Stimulated activated CD4-positive, alpha-beta T cell treated with anti-CD3 and anti-CD28 coated beads, Interleukin-1b, Interleukin-23, amount 100 ng/mL, for 24 hours (primary cell): ENCODE measurements at regions not wholly inside any gene's neighbourhood (a gene's known extent, or its start where the extent isn't known, plus 50 kb on each side); places are given as distances from the start of the nearest gene placed in this dataset.
"Not testable (repeated sequence)": the region's sequence is repeated elsewhere in the genome, so short reads cannot be mapped to it uniquely, and the experiment has no call there.

Experiments
- DNase-seq, 4 experiments: peaks; one replicate each; pipeline ENCODE4 v3.0.0-alpha.2; 2020; ENCODE audit warnings: low read depth in 4 of 4, low spot score in 1 of 4

GRCh38 chr20:51306081-51306480, 236.4 kb downstream of the NFATC2 start:
- DNase-seq, result no peak

DNA sequence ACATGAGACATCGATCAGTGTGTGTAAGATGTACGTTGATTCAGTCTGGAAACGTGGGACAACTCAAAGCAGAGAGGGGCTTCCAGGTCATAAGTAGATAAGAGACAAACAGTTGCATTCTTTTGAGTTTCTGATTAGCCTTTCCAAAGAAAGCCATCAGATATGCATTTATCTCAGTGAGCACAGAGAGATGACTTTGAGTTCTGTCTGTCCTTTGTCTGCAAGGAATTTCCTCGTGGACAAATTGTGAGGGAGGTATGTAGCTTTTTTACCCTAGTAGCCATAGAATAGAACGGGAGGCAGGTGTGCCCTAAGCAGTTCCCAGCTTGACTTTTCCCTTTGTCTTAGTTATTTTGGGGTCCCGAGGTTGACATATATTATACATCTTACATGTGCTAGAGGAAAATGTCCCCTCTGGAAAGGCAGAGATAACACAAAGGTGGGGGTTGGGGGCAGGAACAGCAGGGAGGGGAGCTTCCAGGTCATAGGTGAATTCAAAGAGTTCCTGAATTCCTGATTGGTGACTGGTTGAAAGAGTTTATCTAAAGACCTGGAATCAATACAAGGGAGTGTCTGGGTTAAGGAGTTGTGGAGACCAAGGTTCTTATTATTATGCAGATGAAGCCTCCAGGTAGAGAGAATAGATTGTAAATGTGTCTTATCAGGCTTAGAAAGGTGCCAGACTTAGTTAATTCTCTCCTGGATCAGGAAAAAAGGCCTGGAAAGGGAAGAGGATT, 237.0 kb downstream of the NFATC2 start:
- DNase-seq, result no peak

DNA sequence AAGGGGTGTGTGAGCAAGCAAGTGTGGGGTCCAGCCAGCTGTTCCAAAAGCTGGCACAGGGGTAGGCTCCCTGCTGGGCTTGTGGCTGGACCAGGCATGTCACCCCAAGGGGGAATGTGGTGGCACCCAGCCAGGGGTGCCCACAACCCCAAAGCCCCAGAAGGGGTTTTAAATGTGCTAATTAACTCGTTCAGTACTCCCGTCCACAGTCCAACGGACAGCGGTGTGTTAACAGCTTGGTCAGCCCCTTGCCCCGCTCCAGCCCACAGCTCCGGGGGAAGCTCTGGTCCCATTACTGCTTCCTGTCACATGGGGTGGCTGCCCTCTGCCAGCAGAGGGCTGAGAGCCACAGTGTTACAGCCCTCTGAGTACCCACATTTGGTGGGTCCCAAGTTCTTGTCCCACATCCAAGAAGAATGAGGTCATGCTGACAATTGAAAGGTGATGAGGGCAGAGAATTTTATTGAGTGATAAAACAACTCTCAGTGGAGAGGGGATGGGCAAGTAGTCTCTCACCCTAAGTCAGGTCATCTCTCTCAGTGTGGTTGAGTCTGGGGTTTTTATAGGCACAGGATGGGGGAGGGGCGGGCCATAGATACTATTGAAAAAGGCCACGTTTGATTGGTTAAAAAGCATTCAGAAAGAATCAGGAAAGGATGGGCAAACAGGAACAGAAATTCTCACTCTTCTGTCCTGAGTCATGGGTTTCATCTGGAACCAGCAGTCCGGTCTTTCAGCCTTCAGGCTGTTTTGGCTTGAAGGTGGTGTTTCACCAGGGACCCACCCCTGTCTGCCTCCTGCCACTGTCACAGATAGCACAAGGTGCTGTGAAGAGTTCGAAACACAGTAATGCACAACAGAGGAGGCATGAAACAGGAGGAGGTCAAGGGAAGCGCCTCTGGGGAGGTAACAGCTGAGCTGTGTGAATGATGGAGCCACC, 238.5 kb downstream of the NFATC2 start:
- DNase-seq, result no peak

DNA sequence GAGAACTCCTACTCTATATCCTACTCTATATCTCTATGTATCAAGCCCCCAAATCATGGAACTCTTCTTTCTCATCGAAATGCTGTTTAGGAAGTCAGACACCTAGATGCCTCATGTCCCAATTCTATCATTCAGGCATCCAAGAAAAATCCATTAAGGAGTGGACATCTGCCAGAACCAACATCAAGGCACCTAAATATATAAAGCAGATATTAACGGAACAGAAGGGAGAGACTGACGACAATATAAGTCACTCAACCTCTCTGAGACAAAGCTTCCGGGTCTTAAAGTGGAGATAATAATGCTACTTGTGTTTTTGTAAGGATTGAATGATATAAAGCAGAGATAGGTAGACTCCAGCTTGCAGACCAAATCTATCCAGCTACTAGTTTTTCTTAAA, 241.5 kb downstream of the NFATC2 start:
- DNase-seq, result no peak

DNA sequence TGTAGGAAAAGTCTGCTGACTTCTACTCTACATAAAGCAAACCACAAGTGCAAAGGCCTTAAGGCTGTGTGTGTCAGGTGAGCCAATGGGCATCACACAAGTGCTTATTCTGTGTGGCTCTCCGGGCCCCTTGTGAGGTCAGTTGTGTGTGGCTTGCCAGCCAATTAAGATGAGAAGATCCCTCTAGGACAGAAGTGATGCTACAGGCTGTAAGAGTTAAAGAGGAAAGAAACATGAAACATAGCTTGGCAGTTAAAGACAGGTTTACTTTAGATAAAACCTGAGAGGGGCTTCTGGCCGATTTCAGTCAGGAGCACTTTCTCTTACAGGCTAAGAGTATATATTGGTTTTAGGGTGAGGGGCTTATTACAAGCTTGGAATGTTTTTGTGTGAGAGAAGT, 242.4 kb downstream of the NFATC2 start:
- DNase-seq, result no peak

GRCh38 chr20:51299413-51299812, 243.1 kb downstream of the NFATC2 start:
- DNase-seq, result no peak

- no peak for DNase-seq
These were observed 244.3 kb downstream of the NFATC2 start for GRCh38 chr20:51298141-51298749.

DNA sequence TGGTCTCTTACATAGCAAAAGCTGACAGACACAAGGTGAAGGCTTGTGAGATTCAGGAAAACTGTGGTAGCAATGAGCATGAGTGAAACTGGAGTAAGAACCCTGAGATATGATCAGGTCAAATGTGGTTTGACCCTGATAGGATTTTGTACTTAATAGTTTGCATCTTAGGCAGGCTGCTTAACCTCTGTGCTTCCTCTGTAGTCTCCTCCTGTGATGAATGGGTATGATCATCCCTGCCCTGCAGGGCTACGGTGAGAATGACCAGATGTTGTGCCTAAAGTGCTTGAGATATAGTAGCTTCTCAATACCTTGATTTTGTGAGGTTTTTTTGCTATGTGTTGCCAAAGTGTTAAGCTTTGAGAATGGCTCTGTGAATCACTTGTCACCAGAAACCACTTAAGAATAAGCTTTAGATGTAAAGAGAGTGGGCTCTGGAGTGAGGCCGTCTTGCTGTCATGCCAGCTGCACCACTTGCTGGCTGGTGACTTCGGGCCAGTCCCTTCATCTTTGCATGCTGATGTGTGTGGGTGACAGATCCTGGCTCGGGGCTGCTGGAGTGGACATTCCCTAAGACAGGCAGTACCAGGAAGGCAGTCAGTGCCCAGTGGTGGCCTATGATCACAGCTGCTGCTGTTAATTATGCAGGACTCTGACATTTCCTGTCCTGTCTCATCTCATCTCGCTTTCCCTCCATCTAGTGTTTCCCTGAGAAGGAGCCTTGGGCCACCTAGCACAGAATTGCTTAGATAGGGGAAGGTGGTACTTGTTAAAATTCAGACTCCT, 254.7 kb downstream of the NFATC2 start:
- no peak for DNase-seq

DNA sequence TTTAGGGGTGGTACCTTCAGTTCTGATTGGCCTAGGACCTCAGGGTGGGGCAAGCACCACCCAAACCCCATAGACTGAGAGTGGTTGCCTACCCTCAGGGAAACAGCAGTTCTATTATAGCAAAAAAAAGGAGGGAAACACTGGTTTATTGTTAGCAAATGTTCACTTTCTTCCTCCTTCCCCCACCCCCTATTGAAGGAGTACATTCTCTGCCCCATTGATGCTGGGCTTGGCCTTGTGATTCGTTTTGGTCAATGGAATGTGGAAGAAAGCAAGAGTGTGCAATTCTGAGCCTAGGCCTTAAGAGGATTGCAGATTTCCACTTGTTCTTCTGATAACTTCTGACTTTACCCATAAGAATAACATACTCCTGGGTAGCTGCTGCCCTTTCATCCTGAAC, 255.8 kb downstream of the NFATC2 start:
- no peak for DNase-seq

- DNase-seq, result no peak
These were observed 256.8 kb downstream of the NFATC2 start for GRCh38 chr20:51285684-51286083.

GRCh38 chr20:51284871-51285270, 257.6 kb downstream of the NFATC2 start:
- no peak for DNase-seq

- no peak for DNase-seq
These were observed 258.3 kb downstream of the NFATC2 start for GRCh38 chr20:51284176-51284575.

GRCh38 chr20:51281521-51281920, 258.6 kb upstream of the KCNG1 start:
- DNase-seq, result no peak

GRCh38 chr20:51280047-51280446, 257.1 kb upstream of the KCNG1 start:
- no peak for DNase-seq

GRCh38 chr20:51277961-51278360, 255.1 kb upstream of the KCNG1 start:
- no peak for DNase-seq

DNA sequence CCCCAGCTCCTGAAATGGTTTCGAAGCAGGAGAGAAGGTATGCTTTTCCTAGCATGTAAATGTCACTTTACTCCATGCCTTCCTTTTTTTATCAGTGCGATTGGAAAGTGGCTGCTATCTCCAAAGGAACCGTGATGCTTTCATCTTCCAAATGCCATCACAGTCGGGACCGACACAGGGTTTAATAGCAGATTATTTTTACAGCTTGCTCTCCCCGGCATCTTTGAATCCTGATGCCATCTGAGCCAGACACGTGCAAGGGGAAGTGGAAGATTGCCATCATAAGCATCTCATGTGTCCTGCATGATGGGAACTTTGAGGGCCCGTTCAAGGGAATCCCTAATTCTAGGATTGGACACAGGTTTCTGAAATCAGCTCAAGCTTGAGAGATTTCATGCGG, 253.4 kb upstream of the KCNG1 start:
- DNase-seq, result no peak

- no peak for DNase-seq
These were observed 252.9 kb upstream of the KCNG1 start for GRCh38 chr20:51275826-51276225.

DNA sequence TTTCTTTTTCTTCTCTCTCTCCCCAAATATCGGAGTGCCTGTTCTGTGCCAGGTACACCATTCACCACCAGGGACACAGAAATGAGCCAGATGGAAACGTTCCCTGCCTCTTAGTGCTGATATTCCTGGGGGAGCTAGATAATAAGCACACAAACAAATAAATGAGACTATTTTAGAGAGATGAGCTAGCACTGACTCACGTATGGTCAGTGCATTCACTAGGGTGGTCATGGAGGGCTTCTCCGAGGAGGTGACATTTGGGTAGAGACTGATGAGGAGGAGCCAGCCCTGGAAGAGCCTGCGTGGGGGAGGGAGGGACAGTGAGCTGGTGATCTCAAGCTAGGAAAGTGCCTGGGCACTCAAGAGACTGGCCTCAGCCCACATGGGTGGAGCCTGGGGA, 252.3 kb upstream of the KCNG1 start:
- DNase-seq, result no peak

DNA sequence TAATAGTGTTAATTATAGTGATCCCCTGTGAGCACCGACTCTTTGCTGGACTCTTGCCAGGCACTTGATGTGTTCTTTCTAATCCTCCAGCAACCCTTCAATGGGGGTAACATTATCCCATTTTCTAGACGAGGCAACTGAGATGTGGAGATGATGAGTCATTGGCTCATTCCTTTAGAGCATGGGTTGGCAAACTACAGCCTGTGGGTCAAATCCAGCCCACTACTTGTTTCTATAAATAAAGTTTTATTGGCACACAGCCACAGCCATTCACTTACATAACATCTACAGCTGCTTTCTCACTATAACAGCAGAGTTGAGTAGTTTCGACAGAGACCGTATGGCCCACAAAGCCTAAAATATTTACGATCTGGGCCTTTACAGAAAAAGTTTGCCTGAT, 249.5 kb upstream of the KCNG1 start:
- DNase-seq, result no peak

- DNase-seq, result no peak
These were observed 249.0 kb upstream of the KCNG1 start for GRCh38 chr20:51271931-51272330.

- not testable (repeated sequence) for DNase-seq
These were observed 248.4 kb upstream of the KCNG1 start for GRCh38 chr20:51271289-51271688.
